ENCODE measurements at regions not wholly inside any gene's neighbourhood (a gene's known extent, or its start where the extent isn't known, plus 50 kb on each side); places are given as distances from the start of the nearest gene placed in this dataset.

DNA sequence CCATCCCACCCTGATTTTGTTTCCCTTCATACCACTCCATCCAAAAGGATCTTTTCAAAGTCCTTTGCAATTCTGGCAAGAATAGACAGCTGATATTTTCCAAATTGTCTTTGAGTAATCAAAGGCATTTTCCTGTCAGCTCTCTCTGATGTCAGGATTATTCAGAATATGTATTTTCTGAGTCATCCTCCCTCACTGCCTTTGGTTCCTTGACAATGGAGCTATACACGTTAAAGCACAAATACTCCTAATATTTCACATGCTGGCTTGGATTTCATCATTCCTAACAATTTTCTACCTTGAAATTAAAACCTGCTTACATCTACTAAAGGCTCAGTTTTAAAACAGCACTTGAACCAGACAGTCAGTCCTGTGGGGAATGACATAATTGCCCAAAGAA lies 379.4 kb downstream of the GADD45G start:
- ATAC-seq, result peak; percentile 58

DNA sequence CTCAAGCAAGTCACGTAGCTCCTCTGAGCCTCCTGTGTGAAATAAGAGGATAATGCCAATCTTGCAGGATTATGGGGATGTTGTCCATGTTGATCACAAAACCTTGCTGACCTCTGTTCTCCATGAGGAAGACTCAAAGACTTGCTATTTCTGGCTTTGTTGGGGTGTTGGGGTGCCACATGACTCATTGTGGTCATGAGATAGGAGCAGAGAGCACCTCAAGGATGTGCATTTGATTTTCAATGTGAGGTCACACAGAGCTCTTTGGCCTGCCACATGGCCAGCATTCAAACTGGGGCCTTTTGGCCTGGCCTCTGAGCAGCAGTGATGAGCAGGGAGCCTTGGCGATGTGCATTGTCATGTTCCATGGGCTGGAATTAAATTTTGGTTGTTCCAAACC lies 380.3 kb downstream of the GADD45G start:
- H3K36me3 Mint-ChIP-seq, result no peaks in the 10 kb centered on the region
- no peak overlapping the region for H3K4me3 Mint-ChIP-seq
- no peak overlapping the region for H3K27ac Mint-ChIP-seq
- ATAC-seq (no peak), DNase-seq (ENCODE audit: low spot score in 2 of 2) (no peak)
- H3K9me3 Mint-ChIP-seq, result peaks cover 2% of the 10 kb centered on the region
- peaks cover 31% of the 10 kb centered on the region for H3K4me1 Mint-ChIP-seq

More for the DNA sequence above, 379.4 kb downstream of the GADD45G start:
- peak overlapping the region; percentile 40 for H3K4me3 Mint-ChIP-seq
- DNase-seq (ENCODE audit: low spot score in 2 of 2), result no peak
- peak overlapping the region; percentile 20 for H3K27ac Mint-ChIP-seq
- H3K4me1 Mint-ChIP-seq, result peaks cover 31% of the 10 kb centered on the region
- H3K9me3 Mint-ChIP-seq, result peaks cover 2% of the 10 kb centered on the region
- H3K36me3 Mint-ChIP-seq, result no peaks in the 10 kb centered on the region

DNA sequence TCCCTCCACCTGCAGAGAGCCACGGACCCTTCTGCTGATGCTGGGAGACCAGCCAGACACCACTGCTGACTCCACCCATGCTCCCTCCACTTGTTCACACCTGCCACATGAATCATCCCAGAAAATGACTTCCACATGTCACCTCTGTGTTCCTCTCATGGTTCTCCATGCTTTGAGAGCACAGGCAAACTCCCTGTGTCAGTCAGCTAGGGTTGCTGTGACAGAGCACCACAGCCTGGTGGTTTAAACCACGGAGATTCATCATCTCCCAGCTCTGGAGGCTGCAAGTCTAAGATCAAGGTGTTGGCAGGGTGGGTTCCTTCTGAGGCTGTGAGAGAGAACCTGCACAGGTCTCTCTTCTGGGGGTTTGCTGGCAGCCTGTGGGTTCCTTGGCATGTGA lies 381.4 kb downstream of the GADD45G start:
- DNase-seq (ENCODE audit: low spot score in 2 of 2) (no peak), ATAC-seq (peak; percentile 75)
- Mint-ChIP-seq H3K27ac (no peak overlapping the region), H3K4me1 (peaks cover 31% of the 10 kb centered on the region), H3K9me3 (peaks cover 2% of the 10 kb centered on the region), H3K36me3 (no peaks in the 10 kb centered on the region), H3K4me3 (no peak overlapping the region)

DNA sequence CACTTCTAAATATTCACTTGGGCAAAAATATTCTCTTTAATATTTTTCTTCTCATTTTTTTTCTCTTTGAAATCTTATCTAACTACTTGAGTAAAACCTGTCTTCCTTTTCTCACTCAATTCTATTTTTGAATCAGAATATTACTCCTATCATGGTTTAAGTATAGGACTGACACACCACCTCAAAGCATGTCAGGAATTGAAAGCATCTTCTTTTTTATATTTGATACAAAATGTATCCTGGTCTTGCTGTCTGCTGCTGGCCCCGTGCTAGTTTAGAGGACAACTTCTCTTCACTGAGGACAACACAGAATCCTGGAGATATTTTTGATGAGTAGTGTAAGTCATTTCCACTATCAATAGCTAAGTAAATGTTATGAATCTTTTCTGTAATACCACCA lies 383.6 kb downstream of the GADD45G start:
- no peaks in the 10 kb centered on the region for H3K36me3 Mint-ChIP-seq
- H3K27ac Mint-ChIP-seq, result no peak overlapping the region
- ATAC-seq (peak; percentile 29), DNase-seq (ENCODE audit: low spot score in 2 of 2) (no peak)
- H3K4me3 Mint-ChIP-seq, result no peak overlapping the region
- H3K4me1 Mint-ChIP-seq, result peaks cover 16% of the 10 kb centered on the region
- H3K9me3 Mint-ChIP-seq, result no peaks in the 10 kb centered on the region

DNA sequence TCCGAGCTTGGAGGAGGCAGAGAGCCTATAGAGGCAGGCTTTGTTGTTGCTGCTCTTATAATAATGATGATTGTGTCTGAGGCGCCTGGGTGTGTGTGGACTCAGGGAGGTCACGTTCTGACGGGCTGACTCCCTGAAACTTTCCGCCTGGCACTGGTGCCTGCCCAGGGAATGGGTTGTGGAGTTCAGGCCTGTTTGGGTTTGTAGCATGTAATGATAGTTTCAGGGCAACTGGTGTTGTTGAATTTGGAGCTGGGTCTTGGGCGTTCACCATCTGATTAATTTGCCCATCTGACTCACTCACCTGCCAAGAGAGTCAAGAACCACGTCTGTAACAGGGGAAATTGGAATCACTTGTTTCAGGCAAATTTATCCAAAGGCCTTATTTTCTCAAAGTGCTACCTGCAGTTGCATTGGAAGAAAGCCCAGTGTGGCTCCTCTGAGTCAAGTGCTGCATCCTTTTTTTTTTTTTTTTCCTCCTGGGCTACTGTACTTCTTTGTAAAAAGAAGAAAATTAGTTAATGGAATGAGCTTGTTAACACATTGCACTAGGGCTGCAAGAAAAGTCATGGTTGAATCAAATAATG lies 386.5 kb downstream of the GADD45G start:
- ATAC-seq, result no peak
- H3K27ac Mint-ChIP-seq, result no peak overlapping the region
- no peak for DNase-seq (ENCODE audit: low spot score in 2 of 2)
- no peaks in the 10 kb centered on the region for H3K36me3 Mint-ChIP-seq
- H3K9me3 Mint-ChIP-seq, result no peaks in the 10 kb centered on the region
- H3K4me3 Mint-ChIP-seq, result no peak overlapping the region
- H3K4me1 Mint-ChIP-seq, result no peaks in the 10 kb centered on the region

DNA sequence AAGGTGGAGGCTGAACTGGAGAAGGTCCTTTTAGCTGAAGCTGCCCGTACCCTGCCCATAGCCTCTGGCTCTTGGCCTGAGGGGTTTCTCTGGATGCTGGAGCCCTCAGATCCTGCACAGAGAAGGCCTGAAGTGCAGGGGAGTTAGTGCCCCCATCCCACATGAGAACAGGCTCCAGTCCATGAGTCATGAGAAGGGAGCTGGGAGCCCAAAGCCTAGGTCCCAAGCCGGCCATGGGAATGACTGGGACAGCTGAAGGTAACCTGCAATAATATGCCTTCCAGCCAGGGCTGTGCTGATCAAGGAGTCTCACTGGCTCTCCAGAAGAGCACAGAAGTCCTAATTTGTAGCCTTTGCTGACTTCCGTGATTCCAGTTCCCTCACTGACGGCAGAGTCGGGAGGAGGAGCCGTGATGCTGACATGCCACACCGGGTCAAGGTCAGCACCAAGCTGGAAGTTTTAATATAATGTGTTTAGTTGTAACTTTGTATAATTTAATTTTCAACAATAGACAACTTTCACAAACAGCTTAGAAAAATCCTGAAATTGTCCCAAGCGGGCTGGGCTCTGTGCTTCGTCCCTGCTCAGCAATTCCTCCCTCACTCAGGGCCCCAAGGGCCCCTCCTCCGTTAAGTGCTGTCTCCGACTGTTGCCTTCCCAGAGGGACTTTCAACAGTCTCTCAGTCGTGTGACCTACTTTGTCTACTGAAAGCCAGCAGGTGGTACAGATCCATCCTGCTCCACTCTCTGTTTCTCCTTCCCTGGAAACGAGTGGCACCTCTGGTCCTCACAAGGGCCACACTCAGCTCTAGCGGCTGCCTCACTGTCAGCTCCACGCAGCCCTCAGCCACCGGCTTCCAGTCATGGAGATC lies 387.8 kb downstream of the GADD45G start:
- Mint-ChIP-seq H3K36me3 (no peaks in the 10 kb centered on the region), H3K9me3 (no peaks in the 10 kb centered on the region), H3K4me1 (no peaks in the 10 kb centered on the region), H3K27ac (no peak overlapping the region), H3K4me3 (no peak overlapping the region)
- DNase-seq (ENCODE audit: low spot score in 2 of 2) (no peak), ATAC-seq (no peak)

DNA sequence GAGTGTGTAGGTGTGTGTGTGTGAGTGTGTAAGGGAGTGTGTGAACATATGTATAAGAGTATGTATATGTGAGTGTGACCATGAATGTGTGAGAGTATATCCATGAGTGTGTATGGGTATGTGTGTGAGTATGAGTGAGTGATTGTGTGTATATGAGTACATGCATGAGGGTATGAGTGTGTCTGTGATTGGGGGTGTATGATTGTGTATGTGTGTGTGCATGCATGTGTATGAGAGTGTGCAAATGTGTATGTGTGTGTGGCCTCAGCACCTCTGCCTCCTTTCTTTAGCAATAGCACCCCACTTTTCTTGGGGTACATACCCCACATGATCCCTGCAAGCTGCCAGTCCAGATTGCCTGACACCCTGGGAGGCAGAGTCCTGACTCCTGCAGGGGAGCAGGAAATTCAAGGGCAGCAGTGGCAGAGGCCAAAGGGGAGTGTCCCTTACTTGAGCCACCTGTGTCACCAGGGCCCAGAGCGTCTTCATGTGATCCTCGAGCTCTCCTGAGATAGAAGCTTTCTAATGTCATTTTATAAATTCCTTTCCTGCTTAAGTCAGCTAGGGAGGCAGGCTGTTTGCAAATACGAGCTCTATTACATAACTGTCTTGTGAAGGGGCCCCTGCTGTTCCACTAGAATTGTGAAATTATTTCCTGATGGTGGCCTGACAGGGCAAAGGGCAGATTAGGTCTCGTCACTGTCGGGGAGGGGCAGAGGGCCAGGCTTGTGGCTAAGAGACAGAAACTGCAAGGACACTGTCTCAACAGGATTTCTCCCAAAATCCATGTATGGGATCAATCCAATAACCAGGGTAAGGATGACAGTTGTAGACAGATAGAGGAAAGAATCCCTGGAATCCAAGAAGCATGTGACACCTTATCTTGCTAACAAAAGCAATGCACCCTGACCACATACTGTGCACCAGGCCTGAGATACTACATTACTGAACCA lies 389.1 kb downstream of the GADD45G start:
- DNase-seq (ENCODE audit: low spot score in 2 of 2), result no peak
- Mint-ChIP-seq H3K4me3 (no peak overlapping the region), H3K36me3 (no peaks in the 10 kb centered on the region), H3K9me3 (no peaks in the 10 kb centered on the region), H3K27ac (no peak overlapping the region), H3K4me1 (peaks cover 5% of the 10 kb centered on the region)
- ATAC-seq, result no peak

DNA sequence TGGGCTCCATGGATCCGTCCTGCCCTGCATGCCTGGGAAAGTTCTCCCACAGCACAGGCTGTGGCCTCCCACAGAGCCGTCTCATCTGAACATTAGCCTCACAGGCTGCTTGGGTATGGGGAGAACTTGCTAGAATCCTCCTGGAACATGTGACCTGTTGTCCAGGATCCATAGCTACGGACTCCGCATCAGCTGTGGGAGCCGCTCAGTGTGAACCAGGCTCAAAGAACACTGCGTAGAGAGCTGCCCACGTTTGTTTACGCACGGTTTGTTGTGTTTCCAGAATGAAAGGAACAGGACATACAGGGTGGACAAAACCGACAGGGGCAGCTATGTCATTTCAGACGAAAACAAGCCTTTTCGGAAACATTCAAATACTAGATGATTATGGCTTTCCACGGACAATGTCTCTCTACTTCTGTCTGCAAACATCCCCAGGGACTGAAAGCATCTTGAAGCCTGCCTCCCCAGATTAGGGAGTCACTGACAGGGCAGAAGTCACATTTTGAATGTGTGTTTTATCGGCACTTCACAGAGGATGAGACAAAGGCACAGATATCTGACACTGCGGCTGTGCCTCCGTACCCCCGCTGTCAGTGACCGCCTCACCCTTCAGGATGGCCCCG lies 390.3 kb downstream of the GADD45G start:
- H3K36me3 Mint-ChIP-seq, result no peaks in the 10 kb centered on the region
- ATAC-seq (no peak), DNase-seq (ENCODE audit: low spot score in 2 of 2) (no peak)
- H3K4me1 Mint-ChIP-seq, result peaks cover 16% of the 10 kb centered on the region
- no peak overlapping the region for H3K27ac Mint-ChIP-seq
- H3K9me3 Mint-ChIP-seq, result no peaks in the 10 kb centered on the region
- no peak overlapping the region for H3K4me3 Mint-ChIP-seq

DNA sequence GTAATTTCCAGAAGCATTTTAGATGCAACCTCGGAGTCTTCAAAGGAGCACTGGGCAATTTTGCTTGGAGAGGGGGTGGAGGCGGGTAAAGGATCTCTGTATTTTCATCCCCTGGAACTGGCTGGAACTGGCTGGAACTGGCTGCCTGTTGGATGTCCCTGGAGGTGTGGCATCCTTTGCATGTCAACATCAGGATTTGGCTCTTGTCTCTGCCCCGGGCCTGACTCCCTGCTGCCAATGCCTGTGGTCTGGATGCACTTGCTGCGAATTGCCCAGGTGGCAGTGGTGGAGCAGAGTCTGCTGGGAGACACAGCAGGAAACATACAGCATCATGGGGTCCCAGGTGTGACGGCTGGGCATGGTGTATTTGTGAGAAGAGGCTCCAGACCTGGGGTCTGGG lies 391.3 kb downstream of the GADD45G start:
- Mint-ChIP-seq H3K9me3 (no peaks in the 10 kb centered on the region), H3K36me3 (no peaks in the 10 kb centered on the region), H3K27ac (no peak overlapping the region), H3K4me1 (peaks cover 26% of the 10 kb centered on the region), H3K4me3 (no peak overlapping the region)
- DNase-seq (ENCODE audit: low spot score in 2 of 2) (no peak), ATAC-seq (no peak)

DNA sequence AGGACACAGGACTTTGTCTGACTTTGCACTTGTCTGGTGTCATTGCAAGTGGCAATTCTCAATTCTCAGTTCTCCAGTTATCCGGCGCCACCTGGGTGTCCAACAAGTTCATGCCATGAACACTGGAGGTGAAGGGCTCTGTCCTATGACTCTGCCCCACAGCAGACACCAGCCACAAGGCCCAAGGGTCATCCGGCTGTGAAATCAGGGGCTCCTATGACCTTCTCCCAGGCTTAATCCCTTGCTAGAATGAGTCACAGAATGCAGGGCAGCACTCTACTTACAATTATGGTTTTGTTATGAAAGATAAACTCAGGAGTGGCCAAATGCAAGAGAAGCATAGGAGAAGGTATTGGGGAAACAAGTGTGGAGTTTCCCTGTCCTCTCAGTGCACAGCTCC lies 392.0 kb downstream of the GADD45G start:
- Mint-ChIP-seq H3K27ac (no peak overlapping the region), H3K9me3 (no peaks in the 10 kb centered on the region), H3K36me3 (no peaks in the 10 kb centered on the region), H3K4me3 (no peak overlapping the region), H3K4me1 (peaks cover 26% of the 10 kb centered on the region)
- DNase-seq (ENCODE audit: low spot score in 2 of 2) (no peak), ATAC-seq (no peak)

DNA sequence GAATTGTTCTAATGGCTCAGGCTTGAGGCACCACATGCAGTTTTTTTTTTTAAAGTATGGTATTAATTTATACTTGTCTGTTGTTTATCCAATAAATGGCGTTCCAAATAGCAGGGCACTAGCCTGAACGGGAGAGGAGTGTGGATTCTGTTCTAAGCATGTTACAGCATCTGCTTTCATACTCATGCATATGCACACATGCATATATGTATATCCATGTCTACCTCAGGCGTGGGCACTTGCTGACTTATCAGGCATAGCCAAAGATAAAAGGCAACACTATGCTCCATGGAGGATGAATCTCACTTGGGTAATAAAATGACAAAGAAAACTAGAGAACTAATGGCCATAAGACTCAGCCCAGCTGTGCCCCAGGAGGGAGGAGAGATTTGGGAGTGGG lies 393.8 kb downstream of the GADD45G start:
- Mint-ChIP-seq H3K4me1 (peaks cover 26% of the 10 kb centered on the region), H3K27ac (no peak overlapping the region), H3K9me3 (no peaks in the 10 kb centered on the region), H3K4me3 (no peak overlapping the region), H3K36me3 (no peaks in the 10 kb centered on the region)
- no peak for ATAC-seq
- no peak for DNase-seq (ENCODE audit: low spot score in 2 of 2)

DNA sequence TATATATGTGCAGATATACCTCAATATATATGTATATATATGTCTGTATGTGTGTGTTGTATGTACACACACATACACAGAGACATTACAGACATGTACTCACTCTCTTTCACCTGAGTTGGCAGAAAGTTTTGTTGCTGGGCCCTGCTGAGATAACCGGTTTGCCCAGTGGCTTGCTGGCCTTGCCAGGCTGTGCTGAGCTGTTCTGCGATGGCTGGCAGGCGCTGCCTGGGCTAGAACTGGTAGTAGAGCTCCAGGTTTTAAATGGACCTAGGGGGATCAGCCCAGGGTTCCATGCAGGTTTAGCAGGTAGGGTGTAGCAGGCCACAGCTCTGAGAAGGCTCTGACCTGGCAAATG lies 394.3 kb downstream of the GADD45G start:
- Mint-ChIP-seq H3K9me3 (no peaks in the 10 kb centered on the region), H3K4me1 (peaks cover 26% of the 10 kb centered on the region), H3K4me3 (peak overlapping the region; percentile 45), H3K36me3 (no peaks in the 10 kb centered on the region), H3K27ac (peak overlapping the region; percentile 60)
- no peak for DNase-seq (ENCODE audit: low spot score in 2 of 2)
- ATAC-seq, result peak; percentile 41

DNA sequence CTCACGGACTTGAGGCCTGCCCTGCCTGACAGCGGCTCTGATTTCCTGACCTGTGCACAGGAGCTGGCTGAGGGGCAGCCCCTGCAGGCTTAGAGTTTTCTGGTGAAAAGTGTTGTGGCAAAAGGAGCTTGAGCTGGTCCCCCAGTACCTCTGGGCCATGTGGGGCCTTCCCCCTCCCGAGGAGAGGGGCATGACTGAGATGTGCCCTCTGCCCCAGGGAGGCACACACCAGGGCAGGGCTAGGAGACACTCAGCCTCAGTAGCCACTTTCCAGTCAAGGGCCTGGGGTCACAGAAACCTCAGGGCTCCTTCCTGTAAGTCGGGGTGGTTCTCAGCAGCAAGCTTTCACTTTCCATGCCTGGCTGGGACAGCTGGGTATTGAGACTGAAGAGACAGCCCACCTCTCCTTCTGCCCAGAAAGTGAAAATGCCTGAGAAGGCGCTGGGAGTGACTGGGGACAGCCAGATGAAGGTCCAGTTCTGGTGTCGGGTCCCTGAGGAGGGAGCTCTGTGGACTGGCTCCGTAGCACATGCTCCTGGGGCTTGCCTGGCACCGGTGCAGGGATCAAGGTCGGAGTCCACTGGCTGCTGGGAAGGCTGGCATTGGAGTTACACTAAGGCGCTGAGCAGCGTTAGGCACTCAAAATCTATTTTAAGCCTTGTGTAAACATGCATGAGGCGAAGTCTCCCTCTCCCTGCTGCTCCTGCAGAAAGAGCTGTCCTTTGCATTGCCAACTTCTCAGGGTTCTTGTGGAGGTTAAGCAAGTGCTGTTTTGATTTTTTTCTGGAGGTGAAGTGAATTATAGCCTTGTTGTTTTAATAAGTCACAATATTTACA lies 394.9 kb downstream of the GADD45G start:
- peak in 1 of 2 donors; percentile 73 for DNase-seq (ENCODE audit: low spot score in 2 of 2)
- Mint-ChIP-seq H3K4me1 (peaks cover 26% of the 10 kb centered on the region), H3K27ac (peak overlapping the region; percentile 60), H3K9me3 (no peaks in the 10 kb centered on the region), H3K36me3 (no peaks in the 10 kb centered on the region), H3K4me3 (peak overlapping the region; percentile 45)
- peak; percentile 81 for ATAC-seq

DNA sequence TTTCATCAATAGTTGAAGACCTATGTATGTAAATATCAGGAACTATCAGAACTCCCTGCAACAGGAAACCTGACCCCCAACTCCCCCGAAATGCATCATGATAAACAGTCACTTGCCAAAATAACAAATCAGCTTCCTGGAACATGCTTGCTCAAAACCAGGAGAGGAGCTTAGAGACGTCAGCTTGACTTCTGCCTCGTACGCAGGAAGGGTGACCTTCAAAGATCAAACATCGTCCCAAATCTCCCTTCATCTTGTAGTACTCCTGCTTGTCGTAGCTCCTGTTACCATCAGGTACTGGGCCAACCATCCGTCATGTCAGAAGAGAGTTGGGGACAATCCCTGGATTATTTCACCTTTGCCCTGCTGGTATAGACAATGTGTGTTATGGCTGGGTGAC lies 396.1 kb downstream of the GADD45G start:
- DNase-seq (ENCODE audit: low spot score in 2 of 2), result no peak
- Mint-ChIP-seq H3K4me3 (no peak overlapping the region), H3K9me3 (no peaks in the 10 kb centered on the region), H3K4me1 (peaks cover 26% of the 10 kb centered on the region), H3K36me3 (no peaks in the 10 kb centered on the region), H3K27ac (no peak overlapping the region)
- no peak for ATAC-seq

Data from stimulated activated effector memory CD8-positive, alpha-beta T cell treated with anti-CD3 and anti-CD28 coated beads, Interleukin-12 subunit alpha, Interleukin-12 subunit beta, amount 100 ng/mL, for 72 hours (primary cell).